ENCODE measurements at regions not wholly inside any gene's neighbourhood (a gene's known extent, or its start where the extent isn't known, plus 50 kb on each side); places are given as distances from the start of the nearest gene placed in this dataset.

DNA sequence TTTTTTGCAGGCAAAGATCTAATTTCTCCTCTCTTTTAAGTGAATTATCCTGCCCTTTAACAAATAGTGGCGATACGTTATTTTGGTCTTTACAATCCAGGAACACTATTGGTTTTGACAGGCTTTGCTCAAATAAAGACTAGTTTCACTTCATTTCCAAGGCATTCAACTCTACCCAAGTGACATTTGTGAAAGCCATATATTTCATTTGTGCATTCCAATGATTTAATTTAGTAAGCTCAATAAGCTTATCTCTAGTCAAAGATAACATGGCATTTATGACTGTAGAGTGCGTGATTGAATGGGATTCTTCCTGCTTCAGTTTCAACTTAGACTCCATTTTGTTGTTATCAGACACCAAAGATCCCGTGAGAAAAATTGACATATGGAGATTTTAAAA lies 959.8 kb downstream of the ADGRL3 start:
- DNase-seq (ENCODE audit: low read depth in 2 of 2) = no peak

DNA sequence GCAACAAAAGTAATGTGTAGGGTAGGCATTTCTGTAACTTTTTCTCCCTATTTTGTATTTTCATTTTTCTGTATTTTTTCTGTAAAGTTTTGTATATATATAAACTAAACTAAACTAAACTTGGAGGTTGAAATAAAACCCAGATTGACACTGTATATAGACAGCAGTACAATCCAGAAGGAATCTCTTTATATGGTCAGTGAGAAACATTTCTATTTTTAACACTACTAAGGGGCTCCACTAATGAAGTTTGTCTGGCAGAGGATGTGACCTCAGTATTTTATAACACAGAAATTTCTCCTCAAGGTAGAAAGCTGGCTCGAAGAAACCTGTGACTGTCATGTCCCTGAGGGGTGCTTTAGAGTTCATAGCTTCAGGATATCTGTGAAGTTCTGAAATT lies 959.2 kb downstream of the ADGRL3 start:
- no peak for DNase-seq (ENCODE audit: low read depth in 2 of 2)

DNA sequence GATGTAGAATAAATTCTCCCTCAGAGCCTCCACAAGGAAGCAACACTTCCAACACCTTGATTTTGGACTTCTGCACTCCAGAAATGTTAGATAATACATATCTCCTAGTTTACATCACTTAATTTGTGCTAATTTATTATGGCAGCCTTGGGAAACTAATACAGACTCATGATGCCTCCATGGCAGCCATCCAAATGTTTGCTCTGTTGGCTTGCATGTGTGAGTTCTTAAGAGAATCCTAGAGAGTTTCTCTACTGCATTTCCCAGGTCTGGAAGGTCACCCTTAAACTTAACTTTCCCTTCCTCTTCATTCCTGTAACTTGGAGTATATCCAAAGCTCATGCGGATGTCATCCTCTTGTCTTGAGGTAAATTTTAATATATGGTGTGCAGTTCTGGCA lies 956.1 kb downstream of the ADGRL3 start:
- no peak for DNase-seq (ENCODE audit: low read depth in 2 of 2)

DNA sequence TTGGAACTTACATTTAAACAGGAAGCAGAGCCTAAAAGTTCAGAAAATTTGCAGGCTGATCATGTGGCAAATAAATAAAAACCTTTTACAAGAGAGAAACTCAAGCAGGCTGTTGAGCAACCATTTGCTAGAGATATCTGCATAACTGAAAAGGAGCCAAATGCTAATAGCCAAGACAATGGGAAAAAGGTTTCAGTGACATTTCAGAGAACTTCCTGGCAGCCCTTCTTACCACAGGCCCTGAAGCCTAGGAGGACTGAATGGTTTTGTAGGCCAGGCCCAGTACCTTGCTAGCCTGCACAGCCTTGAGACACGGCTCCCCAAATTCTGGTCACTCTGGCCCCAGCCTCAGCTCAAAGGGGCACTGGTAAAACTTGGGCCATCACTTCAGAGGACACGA lies 945.1 kb downstream of the ADGRL3 start:
- no peak for DNase-seq (ENCODE audit: low read depth in 2 of 2)

DNA sequence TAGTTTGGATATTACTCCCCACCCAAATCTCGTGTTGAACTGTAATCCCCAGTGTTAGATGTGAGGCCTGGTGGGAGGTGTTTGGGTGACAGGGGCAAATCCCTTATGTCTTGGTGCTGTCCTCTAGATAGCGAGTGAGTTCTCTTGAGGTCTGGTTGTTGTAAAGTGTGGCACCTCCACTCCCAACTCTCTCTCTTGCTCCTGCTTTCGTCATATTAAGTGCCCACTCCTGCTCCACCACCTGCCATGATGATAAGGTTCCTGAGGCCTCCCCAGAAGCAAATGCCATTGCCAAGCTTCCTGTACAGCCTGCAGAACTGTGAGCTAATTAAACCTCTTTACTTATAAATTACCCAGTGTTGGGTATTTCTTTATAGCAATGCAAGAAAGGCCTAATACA lies 944.3 kb downstream of the ADGRL3 start:
- no peak for DNase-seq (ENCODE audit: low read depth in 2 of 2)

DNA sequence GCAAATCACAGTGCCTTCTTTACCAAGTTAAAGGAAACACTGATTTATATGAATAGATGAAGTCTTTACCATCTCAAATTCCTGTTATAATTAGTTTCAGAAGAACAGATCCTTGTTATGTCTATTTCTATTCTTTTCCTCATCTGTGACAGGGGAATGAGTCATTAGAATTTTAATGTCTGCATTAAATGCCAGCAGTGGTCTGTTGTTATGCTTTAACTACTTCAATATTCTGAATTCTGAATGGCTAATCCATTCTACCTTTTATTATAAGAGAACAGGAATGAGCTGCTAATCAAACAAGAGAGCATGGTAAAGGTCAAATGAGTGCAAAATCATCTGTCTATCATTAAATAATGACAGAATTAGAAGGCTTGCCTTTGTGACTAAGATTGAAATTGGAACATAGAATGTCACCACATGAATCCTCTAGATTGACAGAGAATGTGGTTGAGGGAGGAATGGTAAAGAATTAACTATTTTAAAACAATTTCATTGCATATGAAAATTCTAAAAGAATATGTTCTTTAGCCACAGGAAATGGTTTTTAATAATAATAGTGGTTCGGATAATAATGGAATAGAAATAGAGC lies 935.5 kb downstream of the ADGRL3 start:
- no peak for DNase-seq (ENCODE audit: low read depth in 2 of 2)

DNA sequence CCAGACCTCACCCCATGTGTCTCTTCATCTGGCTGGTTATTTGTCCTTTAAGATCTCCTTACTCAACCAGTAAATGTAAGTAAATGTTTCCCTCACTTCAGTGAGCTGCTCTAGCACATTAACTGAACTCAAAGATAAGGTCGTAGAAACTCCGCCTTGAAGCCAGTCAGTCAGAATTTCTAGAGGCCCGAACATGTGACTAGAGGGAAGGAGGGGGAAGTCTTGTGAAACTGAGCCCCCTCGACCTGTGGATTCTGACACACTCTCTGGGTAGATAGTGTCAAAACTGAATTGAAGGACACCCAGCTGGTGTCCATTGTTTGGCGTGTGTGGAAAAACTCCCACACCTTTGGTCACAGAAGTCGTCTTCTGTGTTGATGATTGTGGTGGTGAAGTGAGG lies 933.9 kb downstream of the ADGRL3 start:
- DNase-seq (ENCODE audit: low read depth in 2 of 2) = no peak

DNA sequence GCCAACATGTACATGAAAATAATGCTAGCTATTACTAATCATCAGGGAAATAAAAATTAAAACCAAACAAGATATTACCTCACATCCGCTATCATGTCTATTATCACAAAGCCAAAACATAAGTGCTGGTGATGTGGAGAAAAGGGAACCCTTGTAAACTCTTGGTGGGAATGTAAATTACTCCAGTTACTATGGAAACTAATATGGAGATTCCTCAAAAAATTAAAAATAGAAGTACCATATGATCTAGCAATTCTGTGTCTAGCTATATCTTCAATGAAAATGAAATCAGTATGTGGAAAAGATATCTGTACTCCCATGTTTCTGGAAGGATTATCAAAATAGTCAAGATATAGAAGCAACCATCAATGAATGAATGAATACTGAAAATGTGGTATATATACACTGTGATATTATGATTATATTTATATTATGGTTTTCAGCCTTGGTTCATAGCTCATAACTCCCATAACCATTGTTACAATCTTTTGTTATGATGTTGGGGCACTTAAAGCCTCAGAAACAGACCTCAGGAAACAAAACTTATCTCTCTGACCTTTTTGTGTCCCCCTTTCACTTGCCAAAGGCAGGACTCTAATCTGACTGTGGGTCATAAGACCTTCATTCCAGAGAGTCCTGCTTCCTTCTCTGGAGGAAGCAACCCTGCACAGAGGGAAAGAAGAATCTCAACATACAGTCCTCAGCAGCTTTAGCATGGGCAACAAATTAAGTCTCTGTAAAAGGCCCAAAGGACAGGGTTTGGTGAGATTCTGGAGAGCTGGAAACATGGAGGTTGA lies 933.2 kb downstream of the ADGRL3 start:
- no peak for DNase-seq (ENCODE audit: low read depth in 2 of 2)

DNA sequence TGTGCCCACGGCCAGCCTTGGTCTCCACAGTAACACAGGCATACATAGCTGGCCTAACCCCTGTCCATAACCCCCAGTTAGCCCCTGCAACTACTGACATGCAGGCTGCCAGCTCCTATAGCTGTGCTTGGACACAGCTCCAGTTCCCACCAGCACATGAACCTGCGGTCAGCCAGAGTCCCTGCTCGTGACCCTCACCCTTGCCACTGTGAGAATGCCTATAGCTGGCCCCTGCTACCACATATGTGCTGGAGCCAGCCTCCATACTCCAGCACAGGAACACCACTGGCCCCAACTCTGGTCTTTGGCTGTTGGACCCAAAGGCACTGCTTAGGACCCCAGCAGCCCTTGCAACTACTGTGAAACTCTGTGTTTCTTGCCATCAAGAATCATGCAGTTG lies 930.9 kb downstream of the ADGRL3 start:
- DNase-seq (ENCODE audit: low read depth in 2 of 2) = no peak

DNA sequence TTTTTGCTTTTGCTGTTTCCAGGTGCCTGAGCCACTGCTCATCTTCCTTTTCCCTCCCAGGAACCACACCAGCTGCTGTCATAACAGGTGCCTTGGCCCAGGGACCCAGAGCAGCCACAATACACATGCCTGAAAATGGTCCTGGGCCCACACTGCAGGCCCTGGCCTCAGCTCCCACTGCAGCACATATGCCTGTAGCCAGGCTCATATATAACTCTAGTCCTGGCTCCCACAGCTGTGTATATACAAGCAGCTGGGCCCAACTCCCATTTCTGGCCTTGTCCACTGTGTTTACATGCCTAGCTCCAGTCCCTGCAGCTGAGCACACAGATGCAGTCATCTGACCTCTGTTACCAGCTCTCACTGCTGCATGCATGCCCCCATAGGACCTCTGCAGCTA lies 930.5 kb downstream of the ADGRL3 start:
- no peak for DNase-seq (ENCODE audit: low read depth in 2 of 2)

DNA sequence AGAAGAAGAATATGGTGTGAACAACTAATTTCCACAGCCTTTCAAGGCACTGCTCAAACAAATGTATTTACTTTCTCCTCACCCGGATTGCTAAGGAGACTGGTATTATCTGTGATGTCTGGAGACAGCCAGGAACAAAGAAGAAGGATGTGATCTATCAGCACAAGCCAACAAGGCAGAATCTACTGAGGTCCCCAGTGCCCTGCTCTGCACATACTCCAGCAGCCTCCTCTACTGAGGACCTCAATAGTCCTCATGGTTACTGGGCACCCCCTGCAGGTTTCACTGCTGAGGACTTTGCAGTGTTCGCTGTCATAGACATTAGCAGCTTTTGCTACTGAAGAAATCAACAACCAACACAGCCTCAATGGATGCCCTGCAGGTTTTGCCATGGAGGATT lies 930.1 kb downstream of the ADGRL3 start:
- DNase-seq (ENCODE audit: low read depth in 2 of 2) = no peak

Data from stimulated activated CD4-positive, alpha-beta T cell treated with anti-CD3 and anti-CD28 coated beads, Interleukin-12 subunit alpha, Interleukin-12 subunit beta, amount 100 ng/mL, for 24 hours (primary cell).